Endodermal cell (in vitro differentiated cells): ENCODE measurements at regions not wholly inside any gene's neighbourhood (a gene's known extent, or its start where the extent isn't known, plus 50 kb on each side); places are given as distances from the start of the nearest gene placed in this dataset.

Experiments
- DNase-seq: peaks from one replicate; pipeline ENCODE4 v3.0.0-alpha.2; 2017
- H3K27ac ChIP-seq: 2 replicates; pipeline ENCODE4 v1.5.1; 2013; ENCODE audit warnings: mild to moderate bottlenecking, low read depth, low read length, moderate library complexity
- H3K27me3 ChIP-seq: 2 replicates; pipeline ENCODE4 v1.6.1; 2013; ENCODE audit warnings: mild to moderate bottlenecking, low read length, moderate library complexity; ENCODE audit not compliant: insufficient read depth, control insufficient read depth, poor library complexity, severe bottlenecking
- H3K36me3 ChIP-seq: 2 replicates; pipeline ENCODE4 v1.7.0; 2013; ENCODE audit warnings: mild to moderate bottlenecking, low read length, moderate library complexity; ENCODE audit not compliant: control insufficient read depth, insufficient read depth
- H3K4me1 ChIP-seq: one replicate; pipeline ENCODE4 v1.7.0; 2013; ENCODE audit warnings: low read length; ENCODE audit not compliant: control insufficient read depth, insufficient read depth
- H3K4me3 ChIP-seq: 2 replicates; pipeline ENCODE4 v1.5.1; 2013; ENCODE audit warnings: mild to moderate bottlenecking, low read length, moderate library complexity
- H3K9ac ChIP-seq: 2 replicates; pipeline ENCODE4 v1.6.1; 2013; ENCODE audit warnings: mild to moderate bottlenecking, low read length, moderate library complexity; ENCODE audit not compliant: poor library complexity, severe bottlenecking; ENCODE audit errors: extremely low read depth
- H3K9me3 ChIP-seq: 2 replicates; pipeline ENCODE4 v1.6.1; 2013; ENCODE audit warnings: mild to moderate bottlenecking, low read length, moderate library complexity; ENCODE audit not compliant: control insufficient read depth
- H3K27ac Mint-ChIP-seq: 2 replicates; pipeline ENCODE4 v1.8.0; 2020; ENCODE audit warnings: mixed read lengths
- H3K27me3 Mint-ChIP-seq: 2 replicates; pipeline ENCODE4 v1.8.0; 2021; ENCODE audit warnings: mild to moderate bottlenecking, mixed read lengths; ENCODE audit not compliant: insufficient read depth
- H3K36me3 Mint-ChIP-seq: 2 replicates; pipeline ENCODE4 v1.8.0; 2020; ENCODE audit warnings: low read depth, mixed read lengths
- H3K4me1 Mint-ChIP-seq: 2 replicates; pipeline ENCODE4 v1.8.0; 2020; ENCODE audit warnings: mixed read lengths
- H3K4me3 Mint-ChIP-seq: 2 replicates; pipeline ENCODE4 v1.8.0; 2020; ENCODE audit warnings: mild to moderate bottlenecking, moderate library complexity, mixed read lengths
- H3K9me3 Mint-ChIP-seq: 2 replicates; pipeline ENCODE4 v1.8.0; 2020; ENCODE audit warnings: mild to moderate bottlenecking, mixed read lengths
- CTCF ChIP-seq: fragments of 200-600 bp; sonication (generic); conservative IDR thresholded peaks from 2 replicates; pipeline ENCODE4 v1.5.0; 2021; ENCODE audit warnings: antibody characterized with exemption, mild to moderate bottlenecking
- WGBS, 2 experiments: methylation state at CpG; one replicate each; pipeline versions ENCODE4 v1.1.5 to v1.1.7; 2013; ENCODE audit warnings: missing lambda C conversion rate in 2 of 2, mixed read lengths in 1 of 2; ENCODE audit not compliant: insufficient coverage in 1 of 2, insufficient read length in 1 of 2; 5-methylcytosine and 5-hydroxymethylcytosine counted together

DNA sequence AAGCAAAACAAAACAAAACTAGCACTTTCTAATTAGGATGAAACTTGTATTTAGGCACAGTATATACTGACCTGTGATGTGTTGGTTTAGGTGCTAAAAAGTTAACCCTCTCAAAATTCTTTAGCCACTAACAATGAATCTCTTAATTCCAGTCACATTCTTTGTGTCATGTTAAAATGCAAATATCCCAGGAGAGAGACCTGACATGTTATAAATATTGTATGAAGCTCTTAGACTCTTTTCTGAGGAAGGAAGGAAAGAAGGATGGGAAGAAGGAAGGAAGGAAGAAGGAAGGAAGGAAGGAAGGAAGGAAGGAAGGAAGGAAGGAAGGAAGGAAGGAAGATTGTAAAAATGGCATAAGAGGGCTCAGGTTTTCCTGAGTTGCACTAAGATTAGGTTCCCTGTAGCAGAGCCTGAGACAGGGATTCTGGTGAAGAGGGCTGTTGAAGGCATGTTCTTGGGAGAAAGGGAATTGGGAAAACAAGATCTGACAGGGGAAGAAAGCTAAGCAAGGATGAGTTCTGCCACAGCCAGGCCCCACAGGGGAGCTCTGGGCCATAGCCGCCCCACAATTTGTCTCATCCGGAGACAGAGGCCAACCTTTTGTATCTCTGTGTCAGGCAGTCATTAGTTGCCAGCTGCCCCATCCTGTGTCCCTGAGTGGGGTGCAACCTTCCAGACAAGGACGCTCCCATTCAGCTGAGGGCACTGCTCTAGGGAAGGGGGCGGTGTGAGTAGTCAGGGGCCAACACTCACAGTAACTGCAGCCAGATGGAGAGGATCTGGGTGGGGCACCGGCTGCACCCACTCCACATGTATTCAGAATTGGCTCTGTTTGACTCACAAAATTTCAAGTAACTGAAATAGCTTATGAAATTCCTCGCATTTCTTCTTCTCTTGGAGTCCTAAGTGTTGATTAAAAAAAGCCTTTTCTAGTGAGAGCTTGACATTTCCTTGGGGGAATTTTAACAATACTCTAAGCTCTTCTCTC is 189.3 kb upstream of the ARG1 start:
- no peak for TF ChIP-seq CTCF

GRCh38 chr6:131387562-131388447 is 185.2 kb upstream of the ARG1 start:
- Mint-ChIP-seq H3K27me3 (no peaks in the 10 kb centered on the region), H3K4me1 (peaks cover 20% of the 10 kb centered on the region), H3K27ac (no peak overlapping the region), H3K9me3 (peaks cover 5% of the 10 kb centered on the region), H3K36me3 (peaks cover 3% of the 10 kb centered on the region), H3K4me3 (no peak overlapping the region)
- Histone ChIP-seq H3K27me3 (no peaks in the 10 kb centered on the region), H3K9ac (no peak overlapping the region), H3K27ac (peak overlapping the region; percentile 7), H3K4me3 (no peak overlapping the region), H3K36me3 (no peaks in the 10 kb centered on the region), H3K4me1 (peaks cover 7% of the 10 kb centered on the region), H3K9me3 (peaks cover 7% of the 10 kb centered on the region)
- no peak for TF ChIP-seq CTCF
- DNase-seq: no peak
- 81 to 83% methylated on average over 3 to 5 of the region's 5 CpGs for WGBS, 2 experiments

More for the DNA sequence above, 189.3 kb upstream of the ARG1 start:
- Histone ChIP-seq H3K36me3 (no peaks in the 10 kb centered on the region), H3K9ac (no peak overlapping the region), H3K27me3 (no peaks in the 10 kb centered on the region), H3K4me1 (peaks cover 7% of the 10 kb centered on the region), H3K27ac (peak overlapping the region; percentile 54), H3K4me3 (no peak overlapping the region), H3K9me3 (peaks cover 22% of the 10 kb centered on the region)
- no peak overlapping the region for H3K4me3 Mint-ChIP-seq
- DNase-seq: peak; percentile 55
- H3K27ac Mint-ChIP-seq: no peak overlapping the region
- peaks cover 23% of the 10 kb centered on the region for H3K4me1 Mint-ChIP-seq
- no peaks in the 10 kb centered on the region for H3K27me3 Mint-ChIP-seq
- peaks cover 5% of the 10 kb centered on the region for H3K9me3 Mint-ChIP-seq
- WGBS, 2 experiments: 89 to 92% methylated on average over 3 to 6 of the region's 6 CpGs
- H3K36me3 Mint-ChIP-seq: peaks cover 3% of the 10 kb centered on the region

- no peak for DNase-seq
- WGBS, 2 experiments: 93% methylated on average over 2 to 5 of the region's 5 CpGs
- Histone ChIP-seq H3K4me1 (peaks cover 7% of the 10 kb centered on the region), H3K36me3 (no peaks in the 10 kb centered on the region), H3K4me3 (no peak overlapping the region), H3K27ac (no peak overlapping the region), H3K9me3 (peaks cover 12% of the 10 kb centered on the region), H3K9ac (no peak overlapping the region), H3K27me3 (no peaks in the 10 kb centered on the region)
- H3K9me3 Mint-ChIP-seq: peaks cover 12% of the 10 kb centered on the region
- no peak overlapping the region for H3K4me3 Mint-ChIP-seq
- H3K27me3 Mint-ChIP-seq: no peaks in the 10 kb centered on the region
- TF ChIP-seq CTCF: no peak
- no peak overlapping the region for H3K27ac Mint-ChIP-seq
- H3K36me3 Mint-ChIP-seq: peaks cover 3% of the 10 kb centered on the region
- H3K4me1 Mint-ChIP-seq: peaks cover 11% of the 10 kb centered on the region
Measured at GRCh38 chr6:131390322-131390721, 182.7 kb upstream of the ARG1 start.
